Endothelial cell of umbilical vein (primary cell): ENCODE measurements at regions not wholly inside any gene's neighbourhood (a gene's known extent, or its start where the extent isn't known, plus 50 kb on each side); places are given as distances from the start of the nearest gene placed in this dataset.

Experiments
- BruUV-seq: library from RNA; stranded (reverse); fragments of 400-500 nt; replicated peaks from 2 replicates; lab custom pipeline; 2021; lab: Mats Ljungman, UMichigan
- CTCF ChIA-PET: fragments of 300-600, 350-600 bp; sonication (Branson Sonifier 250); formaldehyde crosslinking; loops from one replicate; lab custom pipeline; 2021; ENCODE audit warnings: antibody characterized with exemption, inconsistent platforms; lab: Charles Lee
- POLR2A ChIA-PET: fragments of 300-600, 350-600 bp; sonication (Branson Sonifier 250); formaldehyde crosslinking; loops from one replicate; lab custom pipeline; 2021; ENCODE audit warnings: antibody characterized with exemption, inconsistent platforms; lab: Charles Lee
- DNase-seq: peaks from one replicate; pipeline ENCODE4 v3.0.0-alpha.2; 2011; ENCODE audit warnings: low read depth, low spot score
- FAIRE-seq: peaks from 2 replicates; lab custom pipeline; 2011; peaks lifted over from hg19 to GRCh38; lab: Jason Lieb, UNC
- H2AFZ ChIP-seq: 2 replicates; pipeline ENCODE4 v1.6.0; 2012; ENCODE audit warnings: low read depth, low read length, control low read depth, inconsistent platforms
- H3K27ac ChIP-seq: 2 replicates; pipeline ENCODE4 v1.5.1; 2011; ENCODE audit warnings: low read depth, mild to moderate bottlenecking, control low read depth, low read length, moderate library complexity; ENCODE audit not compliant: insufficient read depth
- H3K27me3 ChIP-seq, 2 experiments: 2 replicates each; pipeline versions ENCODE4 v1.6.0 to v1.6.1; 2011; ENCODE audit warnings: low read length in 2 of 2, mixed read lengths in 1 of 2; ENCODE audit not compliant: control insufficient read depth in 2 of 2, insufficient read depth in 2 of 2
- H3K36me3 ChIP-seq, 2 experiments: 2 replicates in 1 of 2; 3 replicates in 1 of 2; pipeline ENCODE4 v1.5.1; 2011; ENCODE audit warnings: low read length in 2 of 2, mild to moderate bottlenecking in 1 of 2, moderate library complexity in 1 of 2; ENCODE audit not compliant: control insufficient read depth in 2 of 2, insufficient read depth in 2 of 2; ENCODE audit errors: extremely low read depth in 1 of 2
- H3K4me1 ChIP-seq: 3 replicates; pipeline ENCODE4 v1.5.1; 2011; ENCODE audit warnings: mild to moderate bottlenecking, low read length; ENCODE audit not compliant: control insufficient read depth, insufficient read depth; ENCODE audit errors: extremely low read depth
- H3K4me2 ChIP-seq: 2 replicates; pipeline ENCODE4 v1.6.1; 2011; ENCODE audit warnings: low read length, control low read depth, mixed read lengths; ENCODE audit not compliant: insufficient read depth
- H3K4me3 ChIP-seq, 3 experiments: fragments of 200-600 bp in 1 of 3; sonication (generic), shearing (Covaris generic) in 1 of 3; replicated peaks in 1 of 3; 2 replicates each; pipeline ENCODE4 v1.5.1; 2011 to 2016; ENCODE audit warnings: control low read depth in 3 of 3, low read length in 3 of 3, mild to moderate bottlenecking in 2 of 3, inconsistent platforms in 1 of 3, low read depth in 1 of 3, moderate library complexity in 1 of 3; ENCODE audit not compliant: insufficient read depth in 1 of 3
- H3K79me2 ChIP-seq: 2 replicates; pipeline ENCODE4 v1.6.0; 2012; ENCODE audit warnings: low read length, inconsistent platforms; ENCODE audit not compliant: control insufficient read depth, insufficient read depth
- H3K9ac ChIP-seq: replicated peaks from 2 replicates; pipeline ENCODE3; 2011; ENCODE audit warnings: low read length, control low read depth; ENCODE audit not compliant: insufficient read depth; ENCODE audit errors: extremely low read depth
- H3K9me1 ChIP-seq: replicated peaks from 3 replicates; pipeline ENCODE4 v1.6.0; 2011; ENCODE audit warnings: mild to moderate bottlenecking, low read length; ENCODE audit not compliant: control insufficient read depth, insufficient read depth; ENCODE audit errors: extremely low read depth
- H3K9me3 ChIP-seq: replicated peaks from 2 replicates; pipeline ENCODE4 v1.5.1; 2012; ENCODE audit warnings: low read length, inconsistent platforms; ENCODE audit not compliant: control insufficient read depth, insufficient read depth
- H4K20me1 ChIP-seq: replicated peaks from 2 replicates; pipeline ENCODE3; 2011; ENCODE audit warnings: mild to moderate bottlenecking, low read length; ENCODE audit not compliant: control insufficient read depth, insufficient read depth; ENCODE audit errors: extremely low read depth
- FOS ChIP-seq: IDR thresholded peaks from 2 replicates; pipeline ENCODE4 v1.6.1; 2011; ENCODE audit warnings: mild to moderate bottlenecking, low read length, moderate library complexity, borderline replicate concordance; ENCODE audit not compliant: insufficient read depth
- GATA2 ChIP-seq: IDR thresholded peaks from 2 replicates; pipeline ENCODE4 v1.7.0; 2011; ENCODE audit warnings: low read depth, mild to moderate bottlenecking, moderate library complexity, mixed read lengths, low read length; ENCODE audit not compliant: insufficient read length, insufficient read depth
- JUN ChIP-seq: IDR thresholded peaks from 2 replicates; pipeline ENCODE4 v1.6.1; 2011; ENCODE audit warnings: borderline replicate concordance, low read depth; ENCODE audit not compliant: insufficient read length, insufficient read depth
- MYC ChIP-seq: IDR thresholded peaks from one replicate; pipeline ENCODE4 v1.6.1; 2011; ENCODE audit warnings: mild to moderate bottlenecking, low read depth, low read length
- POLR2A ChIP-seq: IDR thresholded peaks from 2 replicates; pipeline ENCODE4 v1.6.1; 2012; ENCODE audit warnings: low read depth, mild to moderate bottlenecking, control low read depth, low read length
- dilution Hi-C: fragments of 300-500 bp; cut with MboI; formaldehyde crosslinking; loops from one replicate; pipeline ENCODE4 v1.15.0; 2019; ENCODE audit warnings: low sequenced_read_pairs; ENCODE audit not compliant: extremely low pct_ligation_motif_present
- intact Hi-C: fragments of 100-400 bp; cut with micrococcal nuclease; formaldehyde crosslinking; loops from one replicate; pipeline ENCODE4 v1.10.0; 2022

- H3K27ac ChIP-seq = no peak overlapping the region
- H4K20me1 ChIP-seq = no peaks in the 10 kb centered on the region
- H3K27me3 ChIP-seq = no peaks in the 10 kb centered on the region
- no peaks in the 10 kb centered on the region for H3K36me3 ChIP-seq
- BruUV-seq = no TSS peak
- ChIA-PET CTCF (interaction anchor here (0.5 kb wide), 1 partner anchor 184 kb away, joined by 3 read pairs; no protein-coding TSS in a partner anchor), POLR2A (no interaction called here)
- no peak overlapping the region for H3K9ac ChIP-seq
- H3K79me2 ChIP-seq = no peaks in the 10 kb centered on the region
- no peaks in the 10 kb centered on the region for H3K4me1 ChIP-seq
- no peak for FAIRE-seq
- no peak overlapping the region for H3K4me2 ChIP-seq
- TF ChIP-seq MYC (no peak), GATA2 (no peak)
- intact Hi-C loops = no loop called here
- no peak overlapping the region for H2AFZ ChIP-seq
- no peak for DNase-seq
- H3K4me3 ChIP-seq = no peak overlapping the region
- H3K9me1 ChIP-seq = no peaks in the 10 kb centered on the region
- dilution Hi-C loops = no loop called here
- no peaks in the 10 kb centered on the region for H3K9me3 ChIP-seq
Measured at GRCh38 chr1:98398092-98398491, 263.4 kb upstream of the SNX7 start.

GRCh38 chr1:98393719-98394118 is 267.8 kb upstream of the SNX7 start:
- no peak for DNase-seq
- intact Hi-C loops (no loop called here), dilution Hi-C loops (no loop called here)
- Histone ChIP-seq H3K27me3 (no peaks in the 10 kb centered on the region), H3K9me1 (no peaks in the 10 kb centered on the region), H3K79me2 (no peaks in the 10 kb centered on the region), H2AFZ (no peak overlapping the region), H3K27ac (no peak overlapping the region), H3K4me1 (peaks cover 14% of the 10 kb centered on the region), H3K4me3 (no peak overlapping the region), H3K4me2 (no peak overlapping the region), H3K9me3 (no peaks in the 10 kb centered on the region), H4K20me1 (no peaks in the 10 kb centered on the region), H3K36me3 (no peaks in the 10 kb centered on the region), H3K9ac (no peak overlapping the region)
- POLR2A ChIA-PET = no interaction called here
- CTCF ChIA-PET = interaction anchor here (2.0 to 2.1 kb wide), 2 partner anchors 11 to 74 kb away, joined by 7 to 10 read pairs; no protein-coding TSS in a partner anchor
- FAIRE-seq = no peak
- BruUV-seq = no TSS peak
- TF ChIP-seq POLR2A = no peak
- TF ChIP-seq GATA2 = no peak
- no peak for TF ChIP-seq JUN
- TF ChIP-seq FOS = no peak
